GM19438 (cell line): ENCODE measurements at regions not wholly inside any gene's neighbourhood (a gene's known extent, or its start where the extent isn't known, plus 50 kb on each side); places are given as distances from the start of the nearest gene placed in this dataset.
"Not testable (repeated sequence)": the region's sequence is repeated elsewhere in the genome, so short reads cannot be mapped to it uniquely, and the experiment has no call there.

Experiments
- ATAC-seq: cut with Tn5 transposase; IDR thresholded peaks from one replicate; pipeline ENCODE4 v1.9.1; 2021; ENCODE audit warnings: low read depth; ENCODE audit not compliant: unreplicated experiment

- no peak for ATAC-seq
Measured at GRCh38 chr4:151558496-151559113, 149.6 kb downstream of the FHIP1A start.

- no peak for ATAC-seq
Measured at GRCh38 chr4:151559595-151559994, 150.6 kb downstream of the FHIP1A start.

- no peak for ATAC-seq
Measured at GRCh38 chr4:151561551-151562256, 152.7 kb downstream of the FHIP1A start.

- no peak for ATAC-seq
Measured at GRCh38 chr4:151563194-151563593, 154.2 kb downstream of the FHIP1A start.

GRCh38 chr4:151564321-151564720 lies 155.3 kb downstream of the FHIP1A start:
- ATAC-seq = no peak

GRCh38 chr4:151565583-151565982 lies 156.6 kb downstream of the FHIP1A start:
- ATAC-seq = no peak

GRCh38 chr4:151566053-151566452 lies 157.1 kb downstream of the FHIP1A start:
- no peak for ATAC-seq

GRCh38 chr4:151567056-151567455 lies 158.1 kb downstream of the FHIP1A start:
- peak; percentile 83 for ATAC-seq

GRCh38 chr4:151568966-151569365 lies 160.0 kb downstream of the FHIP1A start:
- ATAC-seq = no peak

- no peak for ATAC-seq
Measured at GRCh38 chr4:151569650-151570049, 160.7 kb downstream of the FHIP1A start.

- ATAC-seq = no peak
Measured at GRCh38 chr4:151573474-151573873, 164.5 kb downstream of the FHIP1A start.

GRCh38 chr4:151573945-151574344 lies 165.0 kb downstream of the FHIP1A start:
- no peak for ATAC-seq

GRCh38 chr4:151574968-151575367 lies 166.0 kb downstream of the FHIP1A start:
- no peak for ATAC-seq

GRCh38 chr4:151575646-151576045 lies 166.7 kb downstream of the FHIP1A start:
- no peak for ATAC-seq

GRCh38 chr4:151576627-151577026 lies 167.7 kb downstream of the FHIP1A start:
- ATAC-seq = no peak

- no peak for ATAC-seq
Measured at GRCh38 chr4:151581570-151581969, 172.6 kb downstream of the FHIP1A start.

GRCh38 chr4:151582098-151582497 lies 173.1 kb downstream of the FHIP1A start:
- ATAC-seq = no peak

GRCh38 chr4:151583157-151583914 lies 174.4 kb downstream of the FHIP1A start:
- ATAC-seq = no peak

- no peak for ATAC-seq
Measured at GRCh38 chr4:151584101-151584500, 175.1 kb downstream of the FHIP1A start.

GRCh38 chr4:151595629-151596028 lies 165.2 kb downstream of the GATB start:
- ATAC-seq = not testable (repeated sequence)

GRCh38 chr4:151597691-151598090 lies 163.1 kb downstream of the GATB start:
- ATAC-seq = not testable (repeated sequence)

GRCh38 chr4:151599863-151600262 lies 160.9 kb downstream of the GATB start:
- ATAC-seq = no peak
